HEK293T (cell line): ENCODE measurements at regions not wholly inside any gene's neighbourhood (a gene's known extent, or its start where the extent isn't known, plus 50 kb on each side); places are given as distances from the start of the nearest gene placed in this dataset.

Experiments used
- CTCF ChIA-PET: fragments of 350-600 bp; formaldehyde crosslinking; extraction: SDS; loops from one replicate; lab custom pipeline; 2021; ENCODE audit warnings: antibody characterized with exemption, inconsistent platforms; lab: Yijun Ruan, JAX
- POLR2A ChIA-PET: fragments of 350-600 bp; formaldehyde crosslinking; extraction: SDS; loops from one replicate; lab custom pipeline; 2020; ENCODE audit warnings: antibody characterized with exemption, inconsistent platforms; lab: Yijun Ruan, JAX
- DNase-seq: peaks from one replicate; pipeline ENCODE4 v3.0.0; 2012; ENCODE audit warnings: mixed read lengths; ENCODE audit errors: extremely low spot score
- ARNT ChIP-seq: fragments of 450-650 bp; IDR thresholded peaks from 2 replicates; pipeline ENCODE4 v1.6.1; 2017; ENCODE audit warnings: mild to moderate bottlenecking
- BHLHE40 ChIP-seq: fragments of 450-650 bp; IDR thresholded peaks from 2 replicates; pipeline ENCODE4 v1.6.1; 2016; ENCODE audit warnings: mild to moderate bottlenecking, moderate library complexity, borderline replicate concordance
- CTBP1 ChIP-seq: fragments of 450-650 bp; IDR thresholded peaks from 2 replicates; pipeline ENCODE4 v1.6.1; 2016; ENCODE audit warnings: borderline replicate concordance
- ELF4 ChIP-seq: fragments of 450-650 bp; IDR thresholded peaks from 2 replicates; pipeline ENCODE4 v1.6.1; 2017; ENCODE audit warnings: antibody characterized with exemption
- FOXA1 ChIP-seq: fragments of 450-650 bp; IDR thresholded peaks from 2 replicates; pipeline ENCODE4 v1.6.1; 2016; ENCODE audit warnings: mild to moderate bottlenecking
- FOXK2 ChIP-seq: fragments of 450-650 bp; IDR thresholded peaks from 2 replicates; pipeline ENCODE4 v1.6.1; 2016; ENCODE audit warnings: mild to moderate bottlenecking
- FOXM1 ChIP-seq: fragments of 450-650 bp; IDR thresholded peaks from 2 replicates; pipeline ENCODE4 v1.6.1; 2017; ENCODE audit warnings: mild to moderate bottlenecking, borderline replicate concordance
- HDGF ChIP-seq: fragments of 450-650 bp; IDR thresholded peaks from 2 replicates; pipeline ENCODE4 v1.6.1; 2017; ENCODE audit warnings: antibody characterized with exemption, borderline replicate concordance
- L3MBTL2 ChIP-seq: fragments of 450-650 bp; conservative IDR thresholded peaks from 2 replicates; pipeline ENCODE4 v1.6.1; 2016; ENCODE audit warnings: mild to moderate bottlenecking
- LEF1 ChIP-seq: fragments of 450-650 bp; IDR thresholded peaks from 2 replicates; pipeline ENCODE4 v1.6.1; 2017; ENCODE audit warnings: mild to moderate bottlenecking, borderline replicate concordance
- NFRKB ChIP-seq: fragments of 450-650 bp; IDR thresholded peaks from 2 replicates; pipeline ENCODE4 v1.6.1; 2016; ENCODE audit warnings: mild to moderate bottlenecking, moderate library complexity
- PKNOX1 ChIP-seq: fragments of 450-650 bp; IDR thresholded peaks from 2 replicates; pipeline ENCODE4 v1.6.1; 2016
- SP1 ChIP-seq: fragments of 450-650 bp; IDR thresholded peaks from 2 replicates; pipeline ENCODE4 v1.6.1; 2017
- SUZ12 ChIP-seq: fragments of 450-650 bp; IDR thresholded peaks from 2 replicates; pipeline ENCODE4 v1.6.1; 2016; ENCODE audit warnings: mild to moderate bottlenecking
- TARDBP ChIP-seq: fragments of 450-650 bp; IDR thresholded peaks from 2 replicates; pipeline ENCODE4 v1.6.1; 2016
- ZNF384 ChIP-seq: fragments of 450-650 bp; IDR thresholded peaks from 2 replicates; pipeline ENCODE4 v1.6.1; 2016

GRCh38 chr21:38596264-38597042 is 98.2 kb upstream of the ERG start:
- ChIA-PET POLR2A (interaction anchor here (1.1 kb wide), 1 partner anchor 13 kb away, joined by 3 read pairs; no protein-coding TSS in a partner anchor), CTCF (no interaction called here)
- TF ChIP-seq CTBP1 (no peak), SUZ12 (no peak), NFRKB (no peak)
- DNase-seq: no peak

GRCh38 chr21:38597421-38597820 is 99.1 kb upstream of the ERG start:
- CTCF ChIA-PET: no interaction called here

GRCh38 chr21:38598413-38598812 is 100.1 kb upstream of the ERG start:
- POLR2A ChIA-PET: no interaction called here
- DNase-seq: no peak
- TF ChIP-seq BHLHE40 (no peak), ZNF384 (no peak), HDGF (no peak), SP1 (no peak), L3MBTL2 (no peak), ARNT (no peak), SUZ12 (no peak), LEF1 (no peak), ELF4 (no peak), FOXA1 (no peak), NFRKB (no peak), TARDBP (no peak), CTBP1 (no peak), FOXK2 (no peak), PKNOX1 (no peak), FOXM1 (no peak)
- CTCF ChIA-PET: no interaction called here

More at GRCh38 chr21:38597421-38597820, 99.1 kb upstream of the ERG start:
- POLR2A ChIA-PET: no interaction called here
- no peak for DNase-seq
- TF ChIP-seq ELF4 (no peak), TARDBP (no peak), L3MBTL2 (no peak)

- POLR2A ChIA-PET: no interaction called here
- DNase-seq: no peak
- TF ChIP-seq FOXM1 (no peak), TARDBP (no peak), L3MBTL2 (no peak), CTBP1 (no peak), PKNOX1 (no peak), NFRKB (no peak), FOXA1 (no peak)
- CTCF ChIA-PET: no interaction called here
Measured at GRCh38 chr21:38599381-38599975, 101.2 kb upstream of the ERG start.

GRCh38 chr21:38600106-38600505 is 101.8 kb upstream of the ERG start:
- ChIA-PET POLR2A (no interaction called here), CTCF (no interaction called here)
- no peak for DNase-seq

GRCh38 chr21:38605236-38605635 is 107.0 kb upstream of the ERG start:
- ChIA-PET POLR2A (no interaction called here), CTCF (no interaction called here)
- DNase-seq: no peak
- TF ChIP-seq BHLHE40 (no peak), FOXM1 (no peak), L3MBTL2 (no peak), ZNF384 (no peak), NFRKB (no peak), SP1 (no peak), HDGF (no peak)

More at GRCh38 chr21:38600106-38600505, 101.8 kb upstream of the ERG start:
- TF ChIP-seq HDGF: no peak
- TF ChIP-seq ARNT: no peak
- TF ChIP-seq PKNOX1: no peak
- TF ChIP-seq SUZ12: no peak
- no peak for TF ChIP-seq L3MBTL2
- no peak for TF ChIP-seq TARDBP
- TF ChIP-seq FOXM1: no peak
- TF ChIP-seq SP1: no peak
- TF ChIP-seq NFRKB: no peak
- TF ChIP-seq CTBP1: no peak
- no peak for TF ChIP-seq ZNF384
- no peak for TF ChIP-seq BHLHE40
- no peak for TF ChIP-seq FOXA1
- no peak for TF ChIP-seq LEF1
- TF ChIP-seq FOXK2: no peak

GRCh38 chr21:38609580-38609979 is 111.3 kb upstream of the ERG start:
- CTCF ChIA-PET: no interaction called here
- DNase-seq: no peak
- no peak for TF ChIP-seq CTBP1
- no peak for TF ChIP-seq FOXM1
- TF ChIP-seq FOXA1: no peak
- no peak for TF ChIP-seq SP1
- no peak for TF ChIP-seq TARDBP
- no peak for TF ChIP-seq L3MBTL2
- POLR2A ChIA-PET: no interaction called here
